Right lobe of liver (tissue), 6 donors: ENCODE measurements at regions not wholly inside any gene's neighbourhood (a gene's known extent, or its start where the extent isn't known, plus 50 kb on each side); places are given as distances from the start of the nearest gene placed in this dataset.

Experiments used
- ATAC-seq, 4 donors: fragments of 200-7000 bp; cut with Tn5 transposase; one replicate each; pipeline ENCODE4 v1.9.1; 2020; ENCODE audit warnings: mild to moderate bottlenecking in 4 of 4, moderate library complexity in 4 of 4
- DNase-seq, 3 donors: peaks; one replicate each; pipeline ENCODE4 v3.0.0-alpha.2; 2020
- H3K27ac ChIP-seq, 3 donors: fragments of 200-600 bp; one replicate each; pipeline ENCODE4 v1.8.0; 2022
- H3K27me3 ChIP-seq, 2 donors: fragments of 200-600 bp; one replicate each; pipeline ENCODE4 v1.8.0; 2022
- H3K36me3 ChIP-seq, 4 donors: fragments of 200-600 bp; sonication (generic) in 1 of 4; one replicate each; pipeline versions ENCODE4 v1.5.1 to v1.8.0; 2017 to 2022; ENCODE audit warnings: control low read depth in 1 of 4
- H3K4me1 ChIP-seq, 4 donors: fragments of 200-600 bp; sonication (generic) in 1 of 4; one replicate each; pipeline versions ENCODE4 v1.5.1 to v1.8.0; 2017 to 2022; ENCODE audit warnings: control low read depth in 1 of 4
- H3K4me3 ChIP-seq, 3 donors: fragments of 200-600 bp; one replicate each; pipeline ENCODE4 v1.8.0; 2022
- H3K9me3 ChIP-seq, 4 donors: fragments of 200-600 bp; sonication (generic) in 1 of 4; one replicate each; pipeline versions ENCODE4 v1.5.1 to v1.8.0; 2017 to 2022; ENCODE audit warnings: control low read depth in 1 of 4
- CTCF ChIP-seq, 4 donors: fragments of 200-600 bp in 3 of 4; fragments of 450-650 bp in 1 of 4; IDR thresholded peaks; one replicate each; pipeline versions ENCODE4 v1.5.1 to v1.8.0; 2016 to 2022; ENCODE audit warnings: antibody characterized with exemption in 4 of 4, mild to moderate bottlenecking in 2 of 4
- POLR2A ChIP-seq: fragments of 450-650 bp; IDR thresholded peaks from one replicate; pipeline ENCODE4 v1.6.1; 2017; ENCODE audit warnings: antibody characterized with exemption, mild to moderate bottlenecking
- WGBS: methylation state at CpG from one replicate; pipeline ENCODE4 v1.1.6; 2018; ENCODE audit warnings: low coverage, low lambda C conversion rate; ENCODE audit not compliant: insufficient coverage; ENCODE audit errors: missing lambda C conversion rate; 5-methylcytosine and 5-hydroxymethylcytosine counted together
- intact Hi-C, 2 donors: fragments of 100-400 bp; cut with DNase I; formaldehyde crosslinking; loops; one replicate each; pipeline versions ENCODE4 v1.11.2 to v1.14.1; 2022
- donor health status: DM: no; HTN: yes; CAD: no.
- donor health status: DM: no; HTN: no; CAD: no.
- donor health status: DM: no; HTN: no; CAD: no.
- donor health status: DM: no; HTN: yes; CAD: no.
- donor health status: DM: no; HTN: yes; CAD: no.

- DNase-seq (no peak), ATAC-seq (no peak)
- Histone ChIP-seq H3K36me3 (no peaks in the 10 kb centered on the region), H3K4me3 (no peak overlapping the region), H3K27me3 (no peaks in the 10 kb centered on the region), H3K9me3 (no peaks in the 10 kb centered on the region), H3K4me1 (no peaks in the 10 kb centered on the region), H3K27ac (no peak overlapping the region)
- no peak for TF ChIP-seq POLR2A
- TF ChIP-seq CTCF (IDR thresholded peaks at IDR 0.05): no peak
- intact Hi-C loops: no loop called here
- 30% methylated on average over 9 of the region's 9 CpGs for WGBS
Measured at GRCh38 chr11:42625757-42626665, 685.8 kb upstream of the API5 start.

DNA sequence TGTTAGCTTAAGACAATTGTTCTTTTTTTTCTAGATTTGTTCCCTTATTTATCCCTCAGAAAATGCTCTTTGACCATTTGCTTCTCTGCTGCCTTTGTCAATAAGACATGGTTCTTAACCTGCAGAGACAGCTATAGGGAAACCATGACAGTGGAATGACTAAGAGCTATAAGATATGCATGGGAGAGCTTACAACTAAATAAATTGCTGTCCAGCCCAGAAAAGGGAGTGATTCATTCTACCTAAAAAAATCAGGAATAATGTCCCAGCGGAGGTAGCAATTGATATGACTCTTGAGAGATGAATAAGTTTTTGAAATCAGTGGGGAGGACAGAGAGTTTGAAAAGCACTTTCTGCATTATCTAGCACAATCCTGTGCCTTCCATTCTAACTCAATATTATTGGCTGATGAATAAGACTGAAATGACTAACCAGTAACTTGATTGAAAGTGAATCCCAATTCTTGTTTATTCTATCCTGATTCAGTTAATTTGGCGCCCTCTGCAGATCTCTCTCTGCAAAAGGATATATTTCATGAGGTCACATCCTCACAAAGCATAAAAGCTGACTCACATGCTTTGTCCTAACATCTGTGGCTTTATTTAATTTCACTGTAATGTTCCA lies 680.5 kb upstream of the API5 start:
- no peaks in the 10 kb centered on the region for H3K9me3 ChIP-seq
- WGBS: 31% methylated on average over 2 of the region's 2 CpGs

DNA sequence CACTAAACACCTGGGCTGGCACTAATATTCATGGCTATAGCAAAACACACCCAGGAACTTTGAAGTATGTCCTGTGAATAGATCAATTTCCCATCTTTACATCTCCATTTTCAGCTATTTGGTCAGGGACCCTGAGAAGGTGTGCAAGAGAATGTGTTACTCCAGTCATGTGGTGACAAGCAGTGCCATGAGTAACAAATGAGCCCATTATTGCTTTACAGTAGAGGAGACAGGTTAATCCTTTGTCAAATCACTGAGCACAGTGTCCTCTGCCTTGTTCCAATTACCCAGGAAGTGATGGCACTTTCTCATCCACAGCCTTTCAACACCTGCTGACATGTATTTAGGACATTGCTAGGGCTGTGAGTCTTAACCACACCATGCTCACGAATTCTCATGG lies 664.8 kb upstream of the API5 start:
- WGBS: 9% methylated on average over 1 of the region's 1 CpG
- Histone ChIP-seq H3K9me3 (no peaks in the 10 kb centered on the region), H3K4me1 (no peaks in the 10 kb centered on the region), H3K27me3 (no peaks in the 10 kb centered on the region), H3K36me3 (no peaks in the 10 kb centered on the region), H3K4me3 (no peak overlapping the region), H3K27ac (no peak overlapping the region)
- intact Hi-C loops: no loop called here
- TF ChIP-seq POLR2A (no peak), CTCF (IDR thresholded peaks at IDR 0.05) (no peak)
- DNase-seq (no peak), ATAC-seq (no peak)

More for the DNA sequence above, 680.5 kb upstream of the API5 start:
- intact Hi-C loops: no loop called here
- Histone ChIP-seq H3K27ac (no peak overlapping the region), H3K4me1 (no peaks in the 10 kb centered on the region), H3K4me3 (no peak overlapping the region), H3K27me3 (no peaks in the 10 kb centered on the region), H3K36me3 (no peaks in the 10 kb centered on the region)
- TF ChIP-seq CTCF (IDR thresholded peaks at IDR 0.05) (peak in 1 of 4 donors; percentile 25), POLR2A (no peak)
- ATAC-seq: peak in 1 of 4 donors; percentile 36
- no peak for DNase-seq

DNA sequence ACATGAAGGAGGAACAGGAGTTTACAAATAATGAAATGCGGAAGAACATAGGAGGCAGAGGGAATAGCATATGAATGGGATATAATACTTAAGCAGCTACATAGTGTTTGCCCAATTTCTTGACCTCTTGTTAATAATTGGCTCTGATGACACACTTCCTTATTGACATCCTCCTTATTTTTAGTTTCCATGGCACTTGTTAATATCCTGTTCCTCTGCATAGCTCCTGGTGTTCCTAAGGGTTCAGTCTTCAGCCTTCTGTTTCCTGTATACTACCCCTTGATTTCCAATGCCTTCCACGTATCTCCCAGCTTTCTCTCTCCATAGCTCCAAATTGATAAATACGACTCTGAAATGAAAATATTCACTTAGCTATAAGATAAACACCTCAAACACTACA lies 663.8 kb upstream of the API5 start:
- intact Hi-C loops: no loop called here
- TF ChIP-seq POLR2A: no peak
- TF ChIP-seq CTCF (IDR thresholded peaks at IDR 0.05): no peak
- Histone ChIP-seq H3K4me1 (no peaks in the 10 kb centered on the region), H3K9me3 (no peaks in the 10 kb centered on the region), H3K4me3 (no peak overlapping the region), H3K27me3 (no peaks in the 10 kb centered on the region), H3K27ac (no peak overlapping the region), H3K36me3 (no peaks in the 10 kb centered on the region)
- DNase-seq (no peak), ATAC-seq (peak in 3 of 4 donors; percentile 37 to 70 (median 52))
- 35% methylated on average over 3 of the region's 3 CpGs for WGBS
